GM23248 (cell line): ENCODE measurements at regions not wholly inside any gene's neighbourhood (a gene's known extent, or its start where the extent isn't known, plus 50 kb on each side); places are given as distances from the start of the nearest gene placed in this dataset.

Source experiments
- EZH2 ChIP-seq: fragments of 200-600 bp; sonication (generic); IDR thresholded peaks from 2 replicates; pipeline ENCODE4 v1.6.1; 2018; ENCODE audit warnings: antibody characterized with exemption, mild to moderate bottlenecking; ENCODE audit not compliant: insufficient read depth, poor library complexity, severe bottlenecking
- EZH2phosphoT487 ChIP-seq: fragments of 200-600 bp; sonication (generic); IDR thresholded peaks from 2 replicates; pipeline ENCODE4 v1.6.1; 2018; ENCODE audit warnings: antibody characterized with exemption, moderate library complexity, mild to moderate bottlenecking, low read depth; ENCODE audit not compliant: insufficient read depth

DNA sequence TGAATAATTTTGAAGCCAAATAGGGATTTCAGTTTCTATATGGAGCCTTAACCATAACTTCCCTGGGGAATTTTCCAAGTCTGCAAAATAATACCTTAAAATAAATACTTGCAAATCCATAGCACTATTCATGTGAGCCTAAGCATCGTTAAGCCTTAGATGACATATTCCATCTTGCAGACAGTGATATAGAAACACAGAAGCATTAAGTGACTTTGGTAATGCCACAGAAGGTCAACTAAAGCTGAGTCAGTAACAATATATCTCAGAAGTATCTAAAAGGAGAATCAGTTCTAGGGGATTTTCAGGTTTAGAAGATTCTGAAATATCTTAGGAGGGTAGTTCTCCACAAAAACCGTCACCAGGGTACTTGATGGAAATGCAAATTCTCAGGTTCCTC is 163.4 kb upstream of the COL1A2 start:
- no peak for TF ChIP-seq EZH2
- TF ChIP-seq EZH2phosphoT487 = no peak
